H9 (cell line): ENCODE measurements at regions not wholly inside any gene's neighbourhood (a gene's known extent, or its start where the extent isn't known, plus 50 kb on each side); places are given as distances from the start of the nearest gene placed in this dataset.
A peak's percentile ranks its signal among the peaks of the same experiment; 100 is the strongest.

Experiments used
- DNase-seq: peaks from one replicate; pipeline ENCODE4 v3.0.0-alpha.2; 2017
- H2AFZ ChIP-seq: one replicate; pipeline ENCODE4 v1.6.1; 2013; ENCODE audit warnings: mild to moderate bottlenecking, low read length, control low read depth, moderate library complexity
- H2AK5ac ChIP-seq: 2 replicates; pipeline ENCODE4 v1.6.1; 2013; ENCODE audit warnings: low read length, control low read depth, mixed read lengths; ENCODE audit not compliant: insufficient read length
- H2BK120ac ChIP-seq: one replicate; pipeline ENCODE4 v1.6.1; 2013; ENCODE audit warnings: low read depth, mild to moderate bottlenecking, low read length, control low read depth, inconsistent platforms; ENCODE audit not compliant: poor library complexity, severe bottlenecking
- H2BK12ac ChIP-seq: 2 replicates; pipeline ENCODE4 v1.6.1; 2013; ENCODE audit warnings: low read length, control low read depth, mixed read lengths, low read depth; ENCODE audit not compliant: insufficient read length
- H2BK15ac ChIP-seq: 2 replicates; pipeline ENCODE4 v1.6.1; 2013; ENCODE audit warnings: low read depth, low read length, control low read depth
- H2BK20ac ChIP-seq: one replicate; pipeline ENCODE4 v1.6.1; 2013; ENCODE audit warnings: low read depth, mild to moderate bottlenecking, low read length, control low read depth, inconsistent platforms; ENCODE audit not compliant: poor library complexity, severe bottlenecking
- H2BK5ac ChIP-seq: 2 replicates; pipeline ENCODE4 v1.6.1; 2013; ENCODE audit warnings: low read length, control low read depth, mixed read lengths; ENCODE audit not compliant: insufficient read length
- H3K14ac ChIP-seq: 2 replicates; pipeline ENCODE4 v1.6.1; 2013; ENCODE audit warnings: low read length, control low read depth; ENCODE audit not compliant: insufficient read depth
- H3K18ac ChIP-seq: 2 replicates; pipeline ENCODE4 v1.6.1; 2013; ENCODE audit warnings: low read depth, mild to moderate bottlenecking, mixed read lengths, low read length, control low read depth; ENCODE audit not compliant: insufficient read length
- H3K23ac ChIP-seq: 2 replicates; pipeline ENCODE4 v1.6.1; 2013; ENCODE audit warnings: low read length, control low read depth, mixed read lengths, low read depth; ENCODE audit not compliant: insufficient read length
- H3K23me2 ChIP-seq: 2 replicates; pipeline ENCODE4 v1.6.1; 2013; ENCODE audit warnings: low read depth, mild to moderate bottlenecking, mixed read lengths, low read length, control low read depth; ENCODE audit not compliant: insufficient read length, poor library complexity, severe bottlenecking
- H3K27ac ChIP-seq: 2 replicates; pipeline ENCODE4 v1.5.1; 2013; ENCODE audit warnings: low read length, control low read depth, mixed read lengths, low read depth; ENCODE audit not compliant: insufficient read length
- H3K27me3 ChIP-seq: 2 replicates; pipeline ENCODE4 v1.6.1; 2013; ENCODE audit warnings: low read length, control low read depth, inconsistent platforms; ENCODE audit not compliant: insufficient read depth
- H3K4ac ChIP-seq: 2 replicates; pipeline ENCODE4 v1.6.1; 2013; ENCODE audit warnings: low read depth, mild to moderate bottlenecking, control low read depth, inconsistent platforms, low read length, moderate library complexity
- H3K4me1 ChIP-seq: 2 replicates; pipeline ENCODE4 v1.6.1; 2013; ENCODE audit warnings: low read length, control low read depth, inconsistent platforms; ENCODE audit not compliant: insufficient read depth
- H3K4me2 ChIP-seq: 2 replicates; pipeline ENCODE4 v1.6.1; 2013; ENCODE audit warnings: low read length, control low read depth, mixed read lengths; ENCODE audit not compliant: insufficient read length, insufficient read depth
- H3K56ac ChIP-seq: 2 replicates; pipeline ENCODE4 v1.6.1; 2013; ENCODE audit warnings: low read depth, mild to moderate bottlenecking, mixed read lengths, low read length, control low read depth; ENCODE audit not compliant: insufficient read length
- H3K79me1 ChIP-seq: 2 replicates; pipeline ENCODE4 v1.6.1; 2013; ENCODE audit warnings: low read depth, mild to moderate bottlenecking, moderate library complexity, low read length, control low read depth, inconsistent platforms; ENCODE audit not compliant: insufficient read depth, poor library complexity, severe bottlenecking
- H3K79me2 ChIP-seq: 2 replicates; pipeline ENCODE4 v1.6.1; 2013; ENCODE audit warnings: low read length, control low read depth, inconsistent platforms; ENCODE audit not compliant: insufficient read depth
- H3K9ac ChIP-seq: 2 replicates; pipeline ENCODE4 v1.6.1; 2013; ENCODE audit warnings: low read length, control low read depth, mixed read lengths; ENCODE audit not compliant: insufficient read length; ENCODE audit errors: extremely low read depth
- H3K9me3 ChIP-seq: one replicate; pipeline ENCODE4 v1.6.1; 2013; ENCODE audit warnings: low read depth, low read length, inconsistent platforms; ENCODE audit not compliant: control insufficient read depth
- H3T11ph ChIP-seq: one replicate; pipeline ENCODE4 v1.6.1; 2013; ENCODE audit warnings: mild to moderate bottlenecking, low read length, control low read depth, inconsistent platforms
- H4K20me1 ChIP-seq: one replicate; pipeline ENCODE4 v1.6.1; 2013; ENCODE audit not compliant: control insufficient read depth, insufficient read length, insufficient read depth
- H4K5ac ChIP-seq: 2 replicates; pipeline ENCODE4 v1.6.1; 2013; ENCODE audit warnings: low read depth, mild to moderate bottlenecking, mixed read lengths, low read length, control low read depth; ENCODE audit not compliant: insufficient read length
- H4K8ac ChIP-seq: replicated peaks from 2 replicates; pipeline ENCODE4 v1.6.1; 2013; ENCODE audit warnings: low read length, control low read depth, mixed read lengths, low read depth; ENCODE audit not compliant: insufficient read length
- H4K91ac ChIP-seq: 2 replicates; pipeline ENCODE4 v1.6.1; 2013; ENCODE audit warnings: low read depth, mild to moderate bottlenecking, moderate library complexity, mixed read lengths, low read length, control low read depth; ENCODE audit not compliant: insufficient read length
- H3K27ac Mint-ChIP-seq, 3 experiments: 2 replicates in 2 of 3; 3 replicates in 1 of 3; pipeline ENCODE4 v1.8.0; 2020 to 2021; ENCODE audit warnings: mixed read lengths in 3 of 3, mild to moderate bottlenecking in 1 of 3, moderate library complexity in 1 of 3
- H3K27me3 Mint-ChIP-seq: 2 replicates; pipeline ENCODE4 v1.8.0; 2021; ENCODE audit warnings: low read depth, mild to moderate bottlenecking, moderate library complexity, mixed read lengths
- H3K36me3 Mint-ChIP-seq, 3 experiments: 2 replicates in 2 of 3; 3 replicates in 1 of 3; pipeline ENCODE4 v1.8.0; 2020 to 2021; ENCODE audit warnings: low read depth in 3 of 3, mixed read lengths in 3 of 3; ENCODE audit not compliant: insufficient read depth in 1 of 3
- H3K4me1 Mint-ChIP-seq, 2 experiments: 2 replicates each; pipeline ENCODE4 v1.8.0; 2020; ENCODE audit warnings: mixed read lengths in 2 of 2
- H3K4me3 Mint-ChIP-seq, 2 experiments: 2 replicates in 1 of 2; 3 replicates in 1 of 2; pipeline ENCODE4 v1.8.0; 2020 to 2021; ENCODE audit warnings: mild to moderate bottlenecking in 2 of 2, mixed read lengths in 2 of 2, moderate library complexity in 1 of 2
- H3K9me3 Mint-ChIP-seq, 2 experiments: 2 replicates in 1 of 2; 3 replicates in 1 of 2; pipeline ENCODE4 v1.8.0; 2020; ENCODE audit warnings: mild to moderate bottlenecking in 2 of 2, mixed read lengths in 2 of 2, moderate library complexity in 1 of 2
- WGBS: extraction: QIAGEN DNeasy Blood & Tissue Kit; methylation state at CpG from one replicate; pipeline ENCODE4 v1.1.7; 2013; ENCODE audit warnings: missing lambda C conversion rate, low lambda C conversion rate, mixed read lengths; ENCODE audit not compliant: insufficient read length; ENCODE audit errors: extremely low coverage; 5-methylcytosine and 5-hydroxymethylcytosine counted together
- TF ChIP-seq, protein P1 (sequence below): fragments of 200-600 bp; sonication (generic); conservative IDR thresholded peaks from 3 replicates; pipeline ENCODE4 v1.8.0; 2021; ENCODE audit warnings: antibody characterized with exemption, mild to moderate bottlenecking

DNA sequence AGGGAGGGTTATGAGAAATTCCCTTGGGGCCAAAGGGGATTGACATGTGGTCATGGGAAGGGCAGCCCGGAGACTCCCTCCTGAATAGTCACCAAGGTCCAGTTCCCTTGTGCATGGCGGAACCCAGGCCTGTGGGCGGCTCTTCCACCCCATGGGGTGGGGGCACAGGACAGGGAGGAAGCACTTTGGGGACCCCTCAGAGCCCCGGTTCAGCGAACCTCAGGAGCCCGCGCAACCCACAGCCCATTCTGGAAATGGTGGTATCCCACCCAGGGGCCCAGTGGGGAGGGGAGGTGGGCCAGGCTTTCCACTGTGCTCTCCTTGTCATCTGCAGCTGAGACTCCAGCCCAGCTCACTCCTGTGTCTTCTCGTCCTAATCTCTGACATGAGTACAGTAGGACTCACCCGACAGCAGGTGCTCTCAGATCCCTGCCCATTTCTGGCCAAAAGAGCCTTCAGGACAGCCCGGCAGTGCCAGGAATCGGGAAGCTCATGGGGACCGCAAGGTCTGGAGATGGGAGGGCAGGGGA, 255.2 kb upstream of the SFSWAP start:
- H3K9ac ChIP-seq: no peak overlapping the region
- H2BK20ac ChIP-seq: no peak overlapping the region
- Mint-ChIP-seq H3K4me3 (no peak overlapping the region), H3K27ac (no peak overlapping the region; a peak in 1 of 7 replicates), H3K36me3 (no peaks in the 10 kb centered on the region), H3K4me1 (peaks cover 12 to 26% of the 10 kb centered on the region in 2 experiments), H3K27me3 (peaks cover 10% of the 10 kb centered on the region), H3K9me3 (peaks cover 0 to 11% of the 10 kb centered on the region in 2 experiments; a peak in 3 of 5 replicates)
- no peak overlapping the region for H2BK5ac ChIP-seq
- no CpG with 5 or more reads among the region's 12 CpGs for WGBS
- no peaks in the 10 kb centered on the region for H3K4me1 ChIP-seq
- no peaks in the 10 kb centered on the region for H3K79me2 ChIP-seq
- no peaks in the 10 kb centered on the region for H3K9me3 ChIP-seq
- H4K20me1 ChIP-seq: no peaks in the 10 kb centered on the region
- no peak overlapping the region for H2BK120ac ChIP-seq
- H3K27me3 ChIP-seq: no peaks in the 10 kb centered on the region
- H3K23me2 ChIP-seq: no peaks in the 10 kb centered on the region
- H3K14ac ChIP-seq: no peak overlapping the region
- H4K8ac ChIP-seq: no peak overlapping the region
- H3K27ac ChIP-seq: no peak overlapping the region
- TF ChIP-seq, protein P1, sequence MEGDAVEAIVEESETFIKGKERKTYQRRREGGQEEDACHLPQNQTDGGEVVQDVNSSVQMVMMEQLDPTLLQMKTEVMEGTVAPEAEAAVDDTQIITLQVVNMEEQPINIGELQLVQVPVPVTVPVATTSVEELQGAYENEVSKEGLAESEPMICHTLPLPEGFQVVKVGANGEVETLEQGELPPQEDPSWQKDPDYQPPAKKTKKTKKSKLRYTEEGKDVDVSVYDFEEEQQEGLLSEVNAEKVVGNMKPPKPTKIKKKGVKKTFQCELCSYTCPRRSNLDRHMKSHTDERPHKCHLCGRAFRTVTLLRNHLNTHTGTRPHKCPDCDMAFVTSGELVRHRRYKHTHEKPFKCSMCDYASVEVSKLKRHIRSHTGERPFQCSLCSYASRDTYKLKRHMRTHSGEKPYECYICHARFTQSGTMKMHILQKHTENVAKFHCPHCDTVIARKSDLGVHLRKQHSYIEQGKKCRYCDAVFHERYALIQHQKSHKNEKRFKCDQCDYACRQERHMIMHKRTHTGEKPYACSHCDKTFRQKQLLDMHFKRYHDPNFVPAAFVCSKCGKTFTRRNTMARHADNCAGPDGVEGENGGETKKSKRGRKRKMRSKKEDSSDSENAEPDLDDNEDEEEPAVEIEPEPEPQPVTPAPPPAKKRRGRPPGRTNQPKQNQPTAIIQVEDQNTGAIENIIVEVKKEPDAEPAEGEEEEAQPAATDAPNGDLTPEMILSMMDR: no peak
- no peak overlapping the region for H3K4ac ChIP-seq
- no peak overlapping the region for H3K23ac ChIP-seq
- no peak overlapping the region for H2AK5ac ChIP-seq
- no peaks in the 10 kb centered on the region for H3K79me1 ChIP-seq
- H4K5ac ChIP-seq: no peak overlapping the region
- DNase-seq: peak; percentile 18
- no peak overlapping the region for H2BK15ac ChIP-seq
- H3T11ph ChIP-seq: no peak overlapping the region
- no peak overlapping the region for H3K4me2 ChIP-seq
- H4K91ac ChIP-seq: no peak overlapping the region
- no peak overlapping the region for H3K56ac ChIP-seq
- H2AFZ ChIP-seq: no peak overlapping the region
- no peak overlapping the region for H3K18ac ChIP-seq
- H2BK12ac ChIP-seq: no peak overlapping the region
